Muscle layer of duodenum (tissue), 2 donors: ENCODE measurements at regions not wholly inside any gene's neighbourhood (a gene's known extent, or its start where the extent isn't known, plus 50 kb on each side); places are given as distances from the start of the nearest gene placed in this dataset.
A peak's percentile ranks its signal among the peaks of the same experiment; 100 is the strongest.
"Not testable (repeated sequence)": the region's sequence is repeated elsewhere in the genome, so short reads cannot be mapped to it uniquely, and the experiment has no call there.

Experiments used
- H3K27ac ChIP-seq: one replicate; pipeline ENCODE4 v1.7.0; 2013; ENCODE audit warnings: mild to moderate bottlenecking, low read length
- H3K27me3 ChIP-seq: one replicate; pipeline ENCODE4 v1.7.0; 2013; ENCODE audit warnings: low read depth, mild to moderate bottlenecking, control low read depth, low read length
- H3K36me3 ChIP-seq, 2 donors: one replicate each; pipeline ENCODE4 v1.7.0; 2013; ENCODE audit warnings: low read length in 2 of 2, control low read depth in 1 of 2, mild to moderate bottlenecking in 1 of 2; ENCODE audit not compliant: insufficient read depth in 2 of 2, control insufficient read depth in 1 of 2
- H3K4me1 ChIP-seq, 2 donors: one replicate each; pipeline ENCODE4 v1.7.0; 2013; ENCODE audit warnings: low read length in 2 of 2, mild to moderate bottlenecking in 2 of 2, control low read depth in 1 of 2, moderate library complexity in 1 of 2; ENCODE audit not compliant: insufficient read depth in 2 of 2, control insufficient read depth in 1 of 2
- H3K4me3 ChIP-seq, 2 donors: one replicate each; pipeline ENCODE4 v1.7.0; 2013; ENCODE audit warnings: low read length in 2 of 2, low read depth in 1 of 2, mild to moderate bottlenecking in 1 of 2
- H3K9me3 ChIP-seq, 2 donors: one replicate each; pipeline ENCODE4 v1.7.0; 2013; ENCODE audit warnings: low read length in 2 of 2, control low read depth in 1 of 2, mild to moderate bottlenecking in 1 of 2; ENCODE audit not compliant: control insufficient read depth in 1 of 2
- donor health status: healthy.

- Histone ChIP-seq H3K36me3 (no peaks in the 10 kb centered on the region), H3K4me3 (no peak overlapping the region), H3K27ac (no peak overlapping the region), H3K9me3 (no peaks in the 10 kb centered on the region), H3K27me3 (no peaks in the 10 kb centered on the region), H3K4me1 (no peaks in the 10 kb centered on the region)
Observed at GRCh38 chr5:127216143-127216542, 74.5 kb upstream of the MEGF10 start.

- H3K27me3 ChIP-seq: no peaks in the 10 kb centered on the region
- H3K9me3 ChIP-seq: no peaks in the 10 kb centered on the region
- H3K4me3 ChIP-seq: no peak overlapping the region
- H3K27ac ChIP-seq: no peak overlapping the region
- H3K4me1 ChIP-seq: no peaks in the 10 kb centered on the region
- no peaks in the 10 kb centered on the region for H3K36me3 ChIP-seq
Observed at GRCh38 chr5:127216898-127217675, 73.5 kb upstream of the MEGF10 start.

- not testable (repeated sequence) for H3K9me3 ChIP-seq, H3K36me3 ChIP-seq, H3K27me3 ChIP-seq, H3K4me3 ChIP-seq, H3K27ac ChIP-seq, H3K4me1 ChIP-seq
Observed at GRCh38 chr5:127221936-127222335, 68.7 kb upstream of the MEGF10 start.

- not testable (repeated sequence) for H3K36me3 ChIP-seq, H3K4me1 ChIP-seq, H3K27me3 ChIP-seq, H3K27ac ChIP-seq, H3K9me3 ChIP-seq, H3K4me3 ChIP-seq
Observed at GRCh38 chr5:127222571-127223156, 67.9 kb upstream of the MEGF10 start.

GRCh38 chr5:127223256-127223974, 67.2 kb upstream of the MEGF10 start:
- no peaks in the 10 kb centered on the region for H3K4me1 ChIP-seq
- no peak overlapping the region for H3K4me3 ChIP-seq
- H3K9me3 ChIP-seq: no peaks in the 10 kb centered on the region
- H3K27ac ChIP-seq: no peak overlapping the region
- no peaks in the 10 kb centered on the region for H3K27me3 ChIP-seq
- H3K36me3 ChIP-seq: no peaks in the 10 kb centered on the region

- H3K4me1 ChIP-seq: peaks cover 0 to 5% of the 10 kb centered on the region in 2 donors
- no peaks in the 10 kb centered on the region for H3K9me3 ChIP-seq
- no peak overlapping the region for H3K4me3 ChIP-seq
- no peak overlapping the region for H3K27ac ChIP-seq
- H3K36me3 ChIP-seq: no peaks in the 10 kb centered on the region
- H3K27me3 ChIP-seq: no peaks in the 10 kb centered on the region
Observed at GRCh38 chr5:127227881-127228280, 62.7 kb upstream of the MEGF10 start.

GRCh38 chr5:127228540-127229184, 61.9 kb upstream of the MEGF10 start:
- Histone ChIP-seq H3K27me3 (no peaks in the 10 kb centered on the region), H3K9me3 (no peaks in the 10 kb centered on the region), H3K27ac (no peak overlapping the region), H3K4me3 (peak overlapping the region; percentile 66 to 67), H3K36me3 (no peaks in the 10 kb centered on the region), H3K4me1 (peaks cover 0 to 5% of the 10 kb centered on the region in 2 donors)

GRCh38 chr5:127229185-127229889, 61.3 kb upstream of the MEGF10 start:
- Histone ChIP-seq H3K36me3 (no peaks in the 10 kb centered on the region), H3K4me3 (peak overlapping the region; percentile 66 to 67), H3K27ac (no peak overlapping the region), H3K27me3 (no peaks in the 10 kb centered on the region), H3K4me1 (peaks cover 0 to 5% of the 10 kb centered on the region in 2 donors), H3K9me3 (no peaks in the 10 kb centered on the region)

- Histone ChIP-seq H3K27me3 (no peaks in the 10 kb centered on the region), H3K9me3 (no peaks in the 10 kb centered on the region)
Observed at GRCh38 chr5:127231118-127231517, 59.5 kb upstream of the MEGF10 start.

GRCh38 chr5:127233590-127233989, 57.0 kb upstream of the MEGF10 start:
- Histone ChIP-seq H3K4me1 (peaks cover 0 to 5% of the 10 kb centered on the region in 2 donors), H3K27me3 (no peaks in the 10 kb centered on the region), H3K9me3 (no peaks in the 10 kb centered on the region), H3K27ac (no peak overlapping the region), H3K4me3 (no peak overlapping the region), H3K36me3 (no peaks in the 10 kb centered on the region)

More at GRCh38 chr5:127231118-127231517, 59.5 kb upstream of the MEGF10 start:
- H3K27ac ChIP-seq: no peak overlapping the region
- no peaks in the 10 kb centered on the region for H3K36me3 ChIP-seq
- peaks cover 0 to 5% of the 10 kb centered on the region in 2 donors for H3K4me1 ChIP-seq
- H3K4me3 ChIP-seq: no peak overlapping the region

GRCh38 chr5:127235136-127235535, 55.5 kb upstream of the MEGF10 start:
- H3K4me3 ChIP-seq: no peak overlapping the region
- H3K9me3 ChIP-seq: no peaks in the 10 kb centered on the region
- no peaks in the 10 kb centered on the region for H3K27me3 ChIP-seq
- H3K36me3 ChIP-seq: no peaks in the 10 kb centered on the region
- no peaks in the 10 kb centered on the region for H3K4me1 ChIP-seq
- no peak overlapping the region for H3K27ac ChIP-seq
